Fibroblast of skin of back (primary cell): ENCODE measurements at regions not wholly inside any gene's neighbourhood (a gene's known extent, or its start where the extent isn't known, plus 50 kb on each side); places are given as distances from the start of the nearest gene placed in this dataset.

Experiments used
- DNase-seq: peaks from one replicate; pipeline ENCODE4 v3.0.0-alpha.2; 2013

DNA sequence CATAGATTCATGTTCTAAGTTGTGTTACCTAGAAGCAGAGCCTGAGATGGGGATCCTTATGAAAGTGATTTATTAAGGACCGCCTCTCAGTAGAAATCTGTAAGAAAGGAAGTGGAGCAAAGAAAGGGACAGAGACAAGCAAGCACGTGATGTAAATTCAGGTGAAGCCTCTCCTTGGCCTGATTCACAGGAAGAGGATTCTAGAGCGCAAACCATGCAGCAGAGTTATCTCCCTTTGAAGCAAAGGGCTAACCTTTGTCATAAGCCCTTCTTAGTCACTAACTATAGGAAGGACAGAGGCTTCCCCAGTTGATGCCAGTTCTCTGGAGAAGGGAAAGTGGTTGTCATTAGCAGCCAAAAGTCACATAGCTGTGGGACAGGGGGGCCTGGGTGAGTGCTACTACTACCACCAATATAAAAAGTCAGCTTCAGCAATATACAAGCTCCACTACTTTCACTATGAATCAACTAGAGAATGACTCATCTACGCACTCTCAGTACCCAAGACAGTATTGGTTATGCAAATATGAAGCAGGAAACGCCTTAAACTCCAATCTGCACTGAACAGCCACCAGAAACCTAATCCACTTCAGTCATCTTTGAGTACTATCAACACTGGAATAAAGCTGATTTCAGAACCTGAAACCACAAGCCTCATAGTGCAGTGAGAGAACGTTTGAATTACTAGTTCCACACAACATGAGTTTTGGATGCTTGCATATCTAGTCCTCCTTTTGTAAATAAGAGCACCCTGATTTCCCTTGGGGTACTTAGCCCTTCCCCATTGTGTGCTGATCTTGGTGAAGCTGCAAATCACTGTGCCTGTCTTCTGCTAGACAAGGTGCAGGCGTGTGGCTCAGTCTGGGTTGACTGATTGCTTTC, 162.7 kb downstream of the ZNF608 start:
- peak; percentile 92 for DNase-seq

DNA sequence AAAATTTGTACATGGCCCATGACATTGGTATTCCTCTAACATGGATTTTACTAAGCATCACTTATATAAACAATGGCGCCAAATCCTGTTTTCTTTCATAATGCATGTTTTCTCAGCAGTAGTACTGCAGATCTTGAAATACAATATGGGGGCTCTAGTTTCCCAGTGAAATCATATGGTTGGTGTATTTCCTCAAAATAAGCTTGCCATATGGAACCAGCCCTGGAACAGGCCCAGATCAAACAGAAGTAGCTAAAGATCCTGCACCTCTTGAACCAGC, 163.9 kb downstream of the ZNF608 start:
- no peak for DNase-seq

DNA sequence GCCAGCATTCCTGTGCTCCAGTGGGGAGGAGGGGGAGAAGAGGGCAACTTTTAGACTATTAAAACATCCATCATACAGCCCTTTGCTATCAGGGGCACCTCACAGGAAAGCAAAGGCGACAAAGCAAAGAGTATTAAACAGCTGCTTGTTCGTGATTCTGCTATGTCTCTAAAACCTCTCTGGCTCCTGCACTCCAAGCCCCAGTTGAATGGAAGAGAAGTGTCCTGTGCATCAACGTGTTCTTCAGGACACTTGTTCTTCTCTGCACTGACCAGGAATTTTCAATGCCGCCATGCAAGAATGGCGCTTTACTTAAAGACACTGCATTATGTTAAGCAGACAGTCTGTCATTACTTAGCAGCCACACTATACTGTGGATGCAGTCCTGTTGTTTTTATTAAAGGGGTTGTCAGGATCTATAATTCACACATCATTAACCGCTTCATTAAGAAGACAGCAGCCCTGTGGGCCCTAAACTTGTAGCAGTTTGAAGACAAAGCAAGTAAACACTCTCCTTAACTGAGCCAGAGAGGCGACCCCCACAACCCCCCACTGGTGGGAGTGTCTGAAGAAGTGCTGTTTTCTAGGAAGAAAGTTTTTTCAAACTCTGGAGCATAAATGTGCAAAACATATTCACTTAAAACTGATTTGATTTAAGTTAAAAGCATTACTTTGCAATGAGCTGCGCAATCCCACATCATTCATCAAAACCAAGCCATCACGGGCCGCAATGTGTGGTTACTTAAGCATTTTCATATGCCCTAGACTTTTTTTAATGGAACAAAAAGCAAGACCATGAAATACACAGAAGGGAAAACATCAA, 164.5 kb downstream of the ZNF608 start:
- DNase-seq = no peak

DNA sequence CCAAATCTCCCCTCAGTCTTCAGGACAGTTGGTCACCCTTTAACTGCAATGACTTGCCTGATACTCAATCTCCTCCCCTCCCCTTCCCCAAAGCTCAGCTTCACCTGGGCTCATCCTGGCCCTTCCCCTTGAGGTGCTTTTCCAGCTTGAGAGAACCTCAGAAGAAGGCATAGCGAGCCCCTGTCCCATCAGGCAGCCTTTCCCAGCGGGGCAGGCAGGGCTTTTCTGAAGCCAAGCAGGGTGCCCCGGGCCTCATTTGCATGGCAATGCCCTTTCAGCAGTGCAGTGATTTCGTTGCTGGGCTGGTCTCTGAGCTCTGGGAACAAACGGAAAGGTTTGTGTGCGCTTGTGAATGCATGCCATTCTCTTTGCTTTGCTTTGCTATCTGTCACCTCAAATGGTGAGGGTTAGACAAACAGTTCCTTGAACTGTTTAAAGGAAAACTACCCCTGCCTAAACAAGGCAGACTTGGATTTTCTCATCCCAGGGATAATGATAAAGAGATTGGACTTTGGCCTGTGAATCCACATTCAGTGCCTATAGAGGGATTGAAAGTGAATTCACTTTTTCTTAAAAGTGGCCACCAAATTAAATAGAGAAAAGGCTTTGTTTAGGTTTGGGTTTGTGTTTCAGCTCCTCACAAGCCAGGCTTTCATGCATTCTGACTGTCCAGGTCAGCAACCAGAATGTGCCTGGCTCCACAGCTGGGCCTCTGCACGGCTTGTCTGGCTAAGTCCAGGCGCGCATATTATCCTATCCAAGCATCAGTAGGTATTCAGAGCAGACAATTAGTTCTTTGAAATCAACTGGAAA, 165.3 kb downstream of the ZNF608 start:
- DNase-seq = no peak

DNA sequence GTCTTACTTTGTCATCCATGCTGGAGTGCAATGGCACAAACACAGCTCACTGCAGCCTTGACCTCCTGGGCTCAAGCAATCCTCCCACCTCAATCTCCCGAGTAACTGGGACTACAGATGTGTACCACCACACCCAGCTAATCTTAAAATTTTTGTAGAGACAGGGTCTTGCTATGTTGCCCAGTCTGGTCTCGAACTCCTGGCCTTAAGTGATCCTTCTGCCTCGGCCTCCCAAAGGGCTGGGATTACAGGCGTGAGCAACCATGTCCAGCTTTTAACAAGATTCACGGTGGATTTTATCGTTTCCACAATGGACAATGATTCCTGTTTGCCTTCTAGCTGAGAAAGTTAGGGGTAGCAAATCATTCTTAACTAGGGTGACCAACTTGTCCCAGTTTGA, 165.9 kb downstream of the ZNF608 start:
- DNase-seq = no peak

DNA sequence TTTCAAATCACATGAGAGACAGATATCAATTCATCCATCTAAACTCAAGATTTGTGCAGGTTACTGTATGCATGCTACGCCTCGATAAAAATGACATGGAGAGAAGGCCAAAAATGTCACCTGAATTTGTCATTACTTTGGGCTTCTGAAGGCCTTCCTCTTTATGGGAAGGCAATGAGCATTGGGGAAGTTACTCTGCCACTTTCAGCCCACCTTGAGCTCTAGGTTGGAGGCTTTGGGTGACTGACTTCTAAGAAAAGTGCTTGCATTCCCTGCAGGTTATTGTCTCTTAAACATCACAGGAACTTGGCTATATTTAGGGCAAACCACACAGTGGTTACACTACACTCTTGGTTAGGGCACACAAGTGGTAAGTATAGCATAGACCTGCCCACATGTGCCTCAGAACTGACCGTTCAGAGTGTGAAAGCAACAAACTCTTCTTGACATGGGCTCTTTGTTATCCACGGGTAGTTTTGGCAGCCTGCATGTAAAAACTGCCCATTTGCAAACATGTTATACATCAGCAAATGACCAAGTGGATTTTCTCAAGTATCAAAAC, 169.5 kb downstream of the ZNF608 start:
- no peak for DNase-seq

DNA sequence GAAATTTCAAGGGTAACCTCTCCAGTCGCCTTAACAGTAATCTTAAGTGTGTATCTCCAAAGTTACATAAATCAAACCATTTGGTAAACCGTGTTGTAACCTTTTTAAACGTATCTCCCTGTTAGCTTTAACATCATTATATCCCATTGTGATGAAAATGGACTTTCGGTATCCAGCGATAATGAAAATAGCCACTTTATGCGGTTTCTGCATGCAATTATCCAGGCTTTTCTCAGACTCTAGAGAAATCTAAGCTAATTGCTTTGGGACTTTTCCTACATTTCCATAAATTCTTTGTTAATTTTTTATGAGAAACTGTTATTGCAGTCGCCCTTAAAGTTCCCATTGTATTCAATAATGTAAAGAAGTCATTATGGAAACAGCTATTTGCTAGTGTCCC, 170.7 kb downstream of the ZNF608 start:
- DNase-seq = no peak

DNA sequence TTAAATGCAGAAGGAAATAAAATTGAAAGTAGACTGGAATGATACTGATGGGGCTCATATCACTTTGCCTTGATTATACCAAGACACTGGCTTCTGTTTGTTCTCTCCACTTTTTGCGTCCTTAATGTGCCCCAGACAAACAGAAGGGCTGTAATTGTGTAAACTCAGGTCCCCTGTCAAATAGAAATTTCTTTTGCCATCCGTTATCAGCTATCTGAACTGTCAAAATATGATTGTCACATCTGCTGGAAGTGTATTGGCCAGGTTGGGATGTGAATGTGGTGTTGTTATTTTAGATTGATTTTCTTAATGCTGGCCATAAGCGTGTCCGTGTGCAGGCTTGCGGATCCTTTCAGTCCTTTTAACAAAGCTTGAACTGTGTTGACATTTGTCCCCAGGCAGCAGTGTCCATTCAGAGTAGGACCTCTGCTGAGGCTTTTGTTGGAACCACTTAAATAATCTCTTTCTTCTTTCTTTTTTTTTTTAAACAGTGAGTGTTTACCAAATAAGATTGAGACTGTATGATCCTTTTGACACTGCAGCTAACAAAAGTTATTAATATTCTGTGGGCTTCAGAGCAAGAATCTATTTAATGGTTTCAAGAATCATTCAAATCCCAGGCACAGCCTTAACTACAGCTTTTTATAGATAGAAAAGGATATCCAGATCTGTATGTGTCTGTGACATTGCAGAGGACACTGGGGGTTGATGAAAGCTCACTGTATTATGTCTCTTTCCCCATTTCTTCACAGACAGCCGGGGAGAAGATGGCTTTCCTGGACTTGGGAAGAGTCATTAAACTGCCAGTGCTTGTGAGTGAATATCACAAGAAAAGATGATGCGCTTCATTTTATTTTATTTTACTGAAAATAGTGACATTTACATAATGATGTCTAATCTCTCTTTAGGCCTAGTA, 171.7 kb downstream of the ZNF608 start:
- no peak for DNase-seq

DNA sequence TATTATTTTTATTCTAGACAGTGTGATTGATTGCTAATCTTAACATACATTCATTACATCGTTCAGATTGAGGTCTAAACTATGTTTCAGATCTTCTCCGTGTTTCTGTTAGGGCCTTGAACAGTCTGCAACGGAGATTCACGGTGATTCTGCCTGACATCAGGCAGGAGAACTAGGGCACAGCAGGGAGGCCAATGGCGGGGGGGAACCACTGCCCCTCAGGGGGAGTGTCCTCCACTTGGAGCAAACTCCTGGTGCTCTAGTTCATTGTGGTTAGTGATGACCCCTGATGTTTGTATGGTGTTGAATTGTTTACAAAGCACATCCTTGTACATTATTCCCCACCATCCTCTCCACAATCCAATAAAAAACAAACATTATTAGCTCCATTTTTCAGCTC, 173.5 kb downstream of the ZNF608 start:
- no peak for DNase-seq

DNA sequence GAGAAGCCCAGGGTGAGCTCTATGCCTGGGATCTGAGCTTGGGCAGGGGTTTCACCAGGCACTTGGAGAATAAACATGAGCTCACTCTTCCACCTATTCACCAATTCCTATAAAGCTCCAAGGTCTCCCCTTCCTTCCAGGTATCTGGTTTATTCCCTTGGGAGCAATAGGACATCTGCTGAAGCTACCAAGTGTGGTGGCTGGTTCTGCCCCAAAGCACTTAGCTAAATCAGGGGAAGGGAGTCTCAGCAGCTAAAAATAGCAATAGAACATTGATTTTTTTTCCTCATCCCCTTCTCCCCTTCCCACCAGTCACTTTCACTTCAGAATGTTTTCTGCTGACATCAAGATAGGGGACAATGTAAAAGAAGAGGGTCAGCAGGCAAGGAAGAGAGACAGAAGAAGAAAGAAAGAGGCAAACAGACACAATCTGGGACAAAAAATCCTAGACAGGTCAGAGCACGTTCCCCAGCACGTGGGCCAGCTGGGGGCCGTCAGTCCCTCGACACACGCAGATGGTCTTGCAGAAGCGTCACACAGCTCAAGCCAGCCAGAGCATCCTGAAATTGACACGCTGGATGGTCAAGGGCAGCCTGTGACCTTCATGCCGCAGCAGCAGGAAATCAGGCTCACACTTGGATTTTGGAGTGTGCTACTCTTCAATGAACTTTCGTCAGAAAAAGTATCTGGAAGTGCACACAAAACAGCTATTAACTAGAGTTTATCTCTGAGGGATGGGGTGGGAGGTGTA, 176.0 kb downstream of the ZNF608 start:
- no peak for DNase-seq

DNA sequence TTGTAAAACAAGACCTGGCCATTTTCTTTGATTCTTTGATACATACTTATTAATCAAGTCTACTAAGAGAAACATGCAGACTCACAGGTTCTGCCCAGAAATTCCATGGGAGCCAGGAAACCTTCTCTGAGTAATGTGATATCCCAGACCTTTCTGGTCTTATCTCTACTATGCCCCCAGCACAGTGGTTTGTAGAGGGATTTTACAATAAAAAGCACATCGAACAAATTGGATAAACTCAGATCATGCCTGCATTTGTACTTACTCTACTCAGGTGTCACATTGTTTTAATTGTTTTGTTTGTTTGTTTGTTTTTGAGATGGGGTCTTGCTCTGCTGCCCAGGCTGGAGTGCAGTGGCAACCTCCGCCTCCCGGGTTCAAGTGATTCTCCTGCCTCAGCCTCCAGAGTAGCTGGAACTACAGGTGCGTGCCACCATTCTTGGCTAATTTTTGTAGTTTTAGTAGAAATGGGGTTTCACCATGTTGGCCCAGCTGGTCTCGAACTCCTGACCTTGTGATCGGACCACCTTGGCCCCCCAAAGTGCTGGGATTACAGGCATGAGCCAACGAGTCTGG, 179.5 kb downstream of the ZNF608 start:
- DNase-seq = no peak

DNA sequence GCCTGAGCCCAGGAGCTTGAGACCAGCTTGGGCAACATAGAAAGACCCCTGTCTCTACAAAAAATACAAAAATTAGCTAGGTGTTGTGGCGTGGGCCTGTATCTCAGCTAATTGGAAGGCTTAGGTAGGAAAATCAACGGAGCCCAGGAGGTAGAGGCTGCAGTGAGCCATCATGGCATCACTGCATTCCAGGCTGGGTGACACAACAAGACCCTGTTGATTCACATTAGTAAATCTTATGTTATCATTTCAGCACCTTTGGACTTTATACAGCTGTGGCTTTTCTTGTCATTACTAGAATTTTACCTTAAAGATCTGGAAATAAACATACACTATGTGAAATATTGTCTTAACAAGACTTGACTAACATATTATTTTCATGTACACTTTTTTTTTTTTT, 185.0 kb downstream of the ZNF608 start:
- no peak for DNase-seq

DNA sequence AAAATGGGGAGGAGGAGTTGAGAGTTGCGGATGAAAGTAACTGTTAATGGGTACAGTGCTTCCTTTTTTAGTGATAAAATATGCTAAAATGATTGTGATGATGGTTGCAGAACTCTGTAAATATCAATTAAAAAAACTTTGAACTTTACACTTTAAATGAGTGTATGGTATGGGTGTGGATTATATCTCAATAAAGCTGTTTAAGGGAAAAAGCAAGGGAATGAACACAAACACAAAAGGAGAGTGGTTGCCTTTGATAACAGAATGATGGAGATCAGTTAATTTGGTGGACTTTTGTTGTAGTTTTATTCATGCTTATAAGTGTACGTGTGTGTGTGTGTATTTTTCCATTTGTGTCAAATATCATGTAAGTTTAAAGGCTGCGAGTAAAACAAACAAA, 186.1 kb downstream of the ZNF608 start:
- DNase-seq = no peak

DNA sequence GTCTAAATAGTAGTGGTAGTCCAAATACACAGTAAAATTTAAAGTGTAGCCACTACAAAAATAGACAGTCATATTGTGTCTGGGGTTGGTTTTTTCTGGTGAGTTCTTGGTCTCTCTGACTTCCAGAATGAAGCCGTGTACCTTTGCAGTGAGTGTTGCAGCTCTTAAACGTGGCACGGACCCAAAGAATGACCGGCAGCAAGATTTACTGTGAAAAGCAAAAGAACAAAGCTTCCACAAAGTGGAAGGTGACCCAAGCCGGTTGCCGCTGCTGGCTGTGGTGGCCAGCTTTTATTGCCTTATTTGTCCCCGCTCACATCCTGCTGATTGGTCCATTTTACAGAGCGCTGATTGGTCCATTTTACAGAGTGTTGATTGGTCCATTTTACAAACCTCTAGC, 188.7 kb downstream of the ZNF608 start:
- DNase-seq = no peak

DNA sequence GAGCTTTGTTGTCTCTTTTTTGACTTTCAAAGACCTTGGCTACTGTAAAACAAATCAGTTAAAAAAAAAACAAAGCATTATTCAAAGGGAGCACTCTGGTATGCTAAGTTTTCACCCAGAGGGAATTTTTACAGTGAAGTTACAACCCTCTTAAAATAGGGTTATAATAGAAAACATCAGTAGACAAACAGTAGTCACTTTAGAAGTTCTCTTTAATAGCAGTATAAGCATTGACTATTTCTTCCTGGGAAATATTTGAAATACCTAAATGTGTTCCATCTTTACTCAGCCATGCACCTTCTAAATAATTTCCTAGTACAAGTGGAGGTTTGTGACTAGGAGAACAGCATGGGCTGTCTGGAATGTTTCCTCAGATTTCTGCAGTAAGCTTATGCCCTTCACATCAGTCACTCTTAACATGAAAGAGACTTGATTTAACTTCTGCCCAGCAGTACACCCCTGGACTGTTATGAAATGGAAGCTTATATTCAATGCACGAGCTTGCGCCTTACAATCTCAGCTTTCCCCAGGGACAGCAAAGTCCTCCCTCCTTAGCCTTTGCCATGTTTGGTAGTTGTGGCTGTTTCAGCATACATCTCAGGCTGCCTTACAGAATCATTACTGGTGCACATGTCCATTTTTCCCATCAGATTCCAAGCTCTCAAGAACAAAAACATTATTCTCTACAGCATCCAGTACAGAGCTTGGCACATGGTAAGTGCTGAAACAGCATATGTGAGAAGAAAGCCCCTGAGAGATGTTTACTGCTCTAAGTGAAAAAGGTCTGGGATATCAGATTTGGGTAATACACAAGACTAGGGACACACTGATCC, 191.5 kb downstream of the ZNF608 start:
- no peak for DNase-seq

DNA sequence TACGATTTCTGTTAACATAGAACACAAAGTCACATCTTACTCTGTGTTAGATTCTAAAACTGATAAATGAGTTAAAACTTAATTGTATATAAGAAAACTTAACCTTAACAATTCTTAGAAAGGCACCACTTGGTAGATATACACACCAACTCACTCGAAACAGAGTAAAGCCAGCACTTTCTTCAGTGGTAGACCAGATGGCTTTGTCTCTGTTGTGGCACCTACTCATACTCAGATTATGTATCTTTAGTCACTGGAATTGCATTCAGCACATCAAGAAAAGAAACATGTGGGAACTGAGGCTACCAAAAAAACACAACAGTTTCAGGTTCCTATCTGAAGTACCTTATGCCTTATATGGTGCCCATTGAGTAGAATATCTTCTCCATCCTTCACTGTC, 192.5 kb downstream of the ZNF608 start:
- DNase-seq = no peak

DNA sequence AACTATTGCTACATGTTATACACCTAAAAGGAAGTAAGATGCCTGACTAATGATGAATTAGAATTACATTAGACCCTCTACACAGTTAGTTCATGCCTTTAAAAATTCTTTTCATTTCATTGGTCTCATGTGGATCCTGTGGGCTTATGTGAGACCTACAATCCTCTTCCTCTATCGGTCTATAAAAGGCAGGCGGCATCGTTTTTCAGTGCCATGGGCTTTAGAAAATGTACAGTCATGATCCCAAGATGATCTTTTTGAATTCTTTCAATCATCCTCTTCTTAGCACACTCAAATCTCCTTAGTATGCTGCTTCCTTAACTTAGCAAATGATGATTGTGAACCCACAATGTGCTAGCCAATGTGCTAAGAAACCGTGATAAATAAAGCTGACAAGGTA, 193.9 kb downstream of the ZNF608 start:
- no peak for DNase-seq

DNA sequence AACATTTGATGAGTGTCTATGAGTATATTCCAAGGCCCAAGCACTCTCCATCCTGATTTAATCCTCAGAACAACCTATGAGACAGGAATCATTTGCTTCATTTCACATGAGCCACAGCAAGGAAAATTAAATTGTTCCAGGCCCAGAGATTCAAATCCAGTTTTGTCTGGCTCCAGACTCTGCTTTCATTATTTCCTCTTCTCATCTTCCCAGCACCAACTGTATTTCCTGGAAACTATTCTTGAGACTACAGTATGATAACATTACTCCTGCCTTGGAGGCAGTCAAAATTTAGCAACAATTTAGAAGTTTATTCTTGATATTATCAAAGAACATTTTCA, 194.5 kb downstream of the ZNF608 start:
- no peak for DNase-seq

DNA sequence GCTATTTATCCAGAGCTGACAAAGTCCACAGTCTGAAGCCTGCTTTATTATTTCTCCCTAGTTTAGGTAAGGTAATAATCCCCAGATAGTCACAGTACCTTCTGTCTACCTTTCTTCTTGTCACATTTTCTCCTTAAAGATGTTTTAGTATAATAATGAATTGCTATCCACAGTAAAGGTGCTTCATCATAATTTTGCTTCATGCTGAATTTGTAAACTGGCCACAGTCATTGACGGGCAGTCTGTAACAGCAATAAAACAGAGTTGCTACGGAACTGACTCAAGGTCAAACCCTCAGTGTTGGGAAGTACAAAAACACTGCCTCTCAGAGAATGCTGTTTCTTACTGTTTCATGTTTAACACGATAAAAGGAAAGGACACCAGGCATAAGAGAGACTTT, 195.7 kb downstream of the ZNF608 start:
- no peak for DNase-seq

DNA sequence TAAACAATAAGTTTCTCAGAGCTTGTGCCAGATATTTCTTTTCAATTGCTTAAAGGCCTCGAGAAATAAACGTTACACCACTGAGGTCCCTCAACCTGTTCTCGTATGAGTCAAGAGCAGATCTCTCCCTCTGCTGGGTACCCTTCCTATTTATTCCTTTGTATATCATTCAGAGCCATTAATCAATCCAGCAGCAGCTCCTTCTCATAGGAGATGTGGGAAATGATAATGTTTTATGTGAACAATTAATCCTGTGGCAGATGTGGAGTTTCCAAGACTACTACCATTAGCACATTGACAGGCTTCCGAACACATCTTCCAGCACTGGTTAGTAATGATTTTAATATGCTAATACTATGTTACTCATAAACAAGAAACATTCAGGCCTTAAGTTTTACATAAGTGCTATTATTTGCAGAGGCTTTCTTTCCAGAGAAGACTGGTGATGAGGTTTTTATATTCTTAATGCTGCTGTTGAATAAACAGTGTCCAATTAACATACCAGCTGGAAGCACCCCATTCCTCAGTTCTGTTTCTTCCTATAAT, 196.5 kb downstream of the ZNF608 start:
- no peak for DNase-seq
